HCT116 (cell line): ENCODE measurements at regions not wholly inside any gene's neighbourhood (a gene's known extent, or its start where the extent isn't known, plus 50 kb on each side); places are given as distances from the start of the nearest gene placed in this dataset.

Experiments
- CTCF ChIP-seq, 3 experiments: fragments of 200-600 bp in 1 of 3; sonication (generic) in 1 of 3; IDR thresholded peaks in 2 of 3; conservative IDR thresholded peaks in 1 of 3; 2 replicates each; pipeline ENCODE4 v1.5.1; 2012 to 2017; ENCODE audit warnings: low read depth in 2 of 3, low read length in 2 of 3, antibody characterized with exemption in 1 of 3, borderline replicate concordance in 1 of 3, control low read depth in 1 of 3, mild to moderate bottlenecking in 1 of 3, mixed read lengths in 1 of 3, mixed run types in 1 of 3, moderate library complexity in 1 of 3; ENCODE audit not compliant: insufficient read depth in 1 of 3
- POLR2A ChIP-seq: IDR thresholded peaks from 2 replicates; pipeline ENCODE4 v1.7.0; 2011; ENCODE audit warnings: borderline replicate concordance; ENCODE audit not compliant: insufficient read depth, insufficient read length; ENCODE audit errors: extremely low read depth
- POLR2AphosphoS5 ChIP-seq: IDR thresholded peaks from 2 replicates; pipeline ENCODE4 v1.6.1; 2011; ENCODE audit warnings: mild to moderate bottlenecking, low read depth, low read length, moderate library complexity

GRCh38 chr12:127657036-127657435, 609.9 kb upstream of the TMEM132C start:
- TF ChIP-seq POLR2A: no peak
- no peak for TF ChIP-seq POLR2AphosphoS5
- TF ChIP-seq CTCF (IDR thresholded peaks at IDR 0.05 in 2 of 3, conservative IDR thresholded peaks at IDR 0.05 in 1 of 3; ENCODE audit: borderline replicate concordance in 1 of 3, insufficient read depth in 1 of 3, low read depth in 2 of 3, low read length in 2 of 3): no peak
